Epithelial cell of esophagus (primary cell): ENCODE measurements at regions not wholly inside any gene's neighbourhood (a gene's known extent, or its start where the extent isn't known, plus 50 kb on each side); places are given as distances from the start of the nearest gene placed in this dataset.

Experiments used
- DNase-seq: peaks from one replicate; pipeline ENCODE4 v3.0.0; 2010; ENCODE audit warnings: low read depth
- H3K4me3 ChIP-seq: 2 replicates; pipeline ENCODE4 v1.5.1; 2011; ENCODE audit warnings: mild to moderate bottlenecking, low read length, control low read depth
- TF ChIP-seq, protein P1 (sequence below): IDR thresholded peaks from 2 replicates; pipeline ENCODE4 v1.5.1; 2011; ENCODE audit warnings: low read depth, mild to moderate bottlenecking, low read length, control low read depth, inconsistent platforms; ENCODE audit not compliant: insufficient read depth; ENCODE audit errors: missing control alignments

DNA sequence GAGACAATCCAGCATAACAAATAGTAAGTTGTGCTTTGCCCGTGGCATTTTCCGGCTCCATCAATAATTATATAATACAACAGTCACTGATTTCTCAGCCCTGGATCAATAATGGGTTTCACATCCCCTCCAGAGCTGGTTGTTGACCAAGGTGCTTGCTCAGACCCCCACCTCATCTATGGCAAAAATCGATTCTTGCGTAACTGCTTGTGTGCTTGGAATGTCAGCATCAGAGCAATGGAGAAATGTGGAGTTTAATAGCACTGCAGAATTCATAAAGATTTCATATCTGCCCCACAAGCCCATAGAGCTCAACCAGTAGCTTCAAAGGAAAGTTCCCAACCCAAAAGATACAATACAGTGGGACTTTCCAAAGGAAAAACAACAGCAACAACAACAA is 1098.5 kb downstream of the IGSF11 start:
- TF ChIP-seq, protein P1, sequence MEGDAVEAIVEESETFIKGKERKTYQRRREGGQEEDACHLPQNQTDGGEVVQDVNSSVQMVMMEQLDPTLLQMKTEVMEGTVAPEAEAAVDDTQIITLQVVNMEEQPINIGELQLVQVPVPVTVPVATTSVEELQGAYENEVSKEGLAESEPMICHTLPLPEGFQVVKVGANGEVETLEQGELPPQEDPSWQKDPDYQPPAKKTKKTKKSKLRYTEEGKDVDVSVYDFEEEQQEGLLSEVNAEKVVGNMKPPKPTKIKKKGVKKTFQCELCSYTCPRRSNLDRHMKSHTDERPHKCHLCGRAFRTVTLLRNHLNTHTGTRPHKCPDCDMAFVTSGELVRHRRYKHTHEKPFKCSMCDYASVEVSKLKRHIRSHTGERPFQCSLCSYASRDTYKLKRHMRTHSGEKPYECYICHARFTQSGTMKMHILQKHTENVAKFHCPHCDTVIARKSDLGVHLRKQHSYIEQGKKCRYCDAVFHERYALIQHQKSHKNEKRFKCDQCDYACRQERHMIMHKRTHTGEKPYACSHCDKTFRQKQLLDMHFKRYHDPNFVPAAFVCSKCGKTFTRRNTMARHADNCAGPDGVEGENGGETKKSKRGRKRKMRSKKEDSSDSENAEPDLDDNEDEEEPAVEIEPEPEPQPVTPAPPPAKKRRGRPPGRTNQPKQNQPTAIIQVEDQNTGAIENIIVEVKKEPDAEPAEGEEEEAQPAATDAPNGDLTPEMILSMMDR: no peak
- DNase-seq: no peak
- no peak overlapping the region for H3K4me3 ChIP-seq

DNA sequence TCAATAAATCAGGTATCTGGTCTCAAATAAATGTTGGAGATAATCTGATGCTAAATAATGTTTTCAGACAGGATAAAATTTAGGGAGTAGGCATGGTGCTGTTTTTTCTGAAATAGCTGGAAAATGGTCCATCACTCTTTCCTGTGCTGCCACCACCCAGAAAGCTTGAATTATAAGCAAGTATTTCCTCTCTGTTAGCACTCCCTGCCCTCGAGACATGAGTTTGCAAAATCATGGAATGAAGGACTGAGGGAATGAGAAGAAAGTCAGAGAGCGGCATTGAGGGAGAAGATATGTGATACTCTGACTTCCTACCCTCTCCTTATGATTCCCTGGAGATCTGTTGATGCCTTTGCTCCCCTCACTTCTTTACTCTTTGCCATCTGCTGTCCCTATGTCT is 1095.7 kb downstream of the IGSF11 start:
- DNase-seq: no peak
- no peak overlapping the region for H3K4me3 ChIP-seq
- TF ChIP-seq, protein P1: no peak

DNA sequence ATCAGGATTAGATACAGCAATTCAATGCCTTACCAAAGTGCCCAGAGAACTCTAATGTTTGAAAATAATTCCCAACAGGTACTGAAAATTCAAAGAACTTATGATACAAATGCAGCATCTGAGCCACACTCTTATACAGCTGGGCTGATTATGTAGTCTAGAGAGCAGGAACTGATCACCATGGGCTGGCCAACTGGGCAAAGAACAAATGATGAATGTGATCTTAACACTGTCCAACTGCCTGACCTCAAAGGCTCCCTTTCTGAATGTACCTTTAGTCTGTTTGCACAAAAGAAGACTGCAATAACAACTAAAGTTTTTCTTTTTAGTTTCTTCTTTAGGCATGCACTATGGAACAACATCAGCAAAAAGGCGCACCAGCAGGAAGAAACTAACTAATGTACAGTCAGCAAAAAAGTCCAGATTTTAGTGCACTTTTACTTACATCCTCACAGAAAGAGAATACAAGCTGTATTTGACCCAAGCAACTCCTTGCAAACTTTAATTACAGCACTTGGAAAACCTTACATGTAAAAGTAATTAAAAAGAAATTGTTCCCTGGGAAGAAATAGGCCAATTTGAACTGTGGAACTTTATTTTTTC is 1095.1 kb downstream of the IGSF11 start:
- TF ChIP-seq, protein P1: no peak
- H3K4me3 ChIP-seq: no peak overlapping the region
- no peak for DNase-seq

DNA sequence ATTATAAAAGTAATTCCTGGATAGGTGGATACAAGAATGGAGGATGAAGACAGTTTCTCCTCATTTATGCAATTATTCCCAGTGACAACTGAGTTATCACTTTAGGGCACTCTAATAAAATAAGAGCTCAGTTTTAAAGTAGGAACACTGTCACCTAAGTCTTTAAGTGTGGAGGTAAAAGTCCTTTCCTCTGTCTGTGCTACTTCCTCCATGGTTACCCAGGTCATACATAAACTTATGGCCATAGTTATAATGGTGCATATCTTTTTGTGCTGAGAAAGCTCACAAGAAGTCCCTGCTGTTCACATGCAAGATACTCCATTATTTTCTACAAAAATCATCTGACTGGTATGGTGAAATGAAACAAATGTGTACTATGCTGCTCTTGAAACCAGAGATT is 1093.6 kb downstream of the IGSF11 start:
- TF ChIP-seq, protein P1: no peak
- no peak for DNase-seq
- H3K4me3 ChIP-seq: no peak overlapping the region

DNA sequence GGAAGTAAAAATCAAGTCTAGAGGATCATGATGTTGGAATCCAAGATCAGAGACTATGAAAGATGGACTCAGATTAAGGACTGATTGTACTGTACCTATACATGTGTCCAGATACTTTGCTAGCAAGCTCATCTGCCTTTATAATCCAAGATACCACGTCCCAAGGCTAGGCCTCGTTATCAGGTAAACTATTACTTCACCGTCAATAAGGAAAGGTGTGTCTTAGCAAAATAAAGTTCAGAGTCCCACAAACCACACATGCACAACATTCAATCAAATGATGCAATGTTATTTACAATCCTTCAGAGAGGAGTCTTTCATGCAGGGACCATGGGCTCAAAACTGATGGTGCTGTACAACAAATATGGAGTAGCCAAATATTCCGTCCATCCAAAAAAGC is 1092.9 kb downstream of the IGSF11 start:
- TF ChIP-seq, protein P1: no peak
- no peak overlapping the region for H3K4me3 ChIP-seq
- no peak for DNase-seq

DNA sequence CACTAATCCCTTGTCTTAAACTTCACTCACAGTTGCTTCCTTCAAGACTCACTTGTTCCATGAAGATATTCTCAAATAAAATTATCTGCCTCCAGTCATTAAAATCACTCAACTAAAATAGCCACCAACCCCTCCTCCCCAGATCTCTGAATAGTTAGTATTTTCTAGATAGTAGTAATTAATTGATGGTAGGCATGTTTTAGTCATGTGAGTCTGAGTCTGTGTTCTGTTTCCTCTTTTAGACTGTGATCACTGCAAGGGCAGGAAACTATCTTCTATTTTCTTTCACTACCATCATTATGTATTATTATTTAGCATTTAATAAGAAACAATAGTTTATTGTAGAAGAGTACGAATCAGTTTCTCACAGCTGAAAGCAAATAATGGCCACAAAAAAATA is 1080.5 kb downstream of the IGSF11 start:
- DNase-seq: no peak
- TF ChIP-seq, protein P1: no peak
- H3K4me3 ChIP-seq: no peak overlapping the region

DNA sequence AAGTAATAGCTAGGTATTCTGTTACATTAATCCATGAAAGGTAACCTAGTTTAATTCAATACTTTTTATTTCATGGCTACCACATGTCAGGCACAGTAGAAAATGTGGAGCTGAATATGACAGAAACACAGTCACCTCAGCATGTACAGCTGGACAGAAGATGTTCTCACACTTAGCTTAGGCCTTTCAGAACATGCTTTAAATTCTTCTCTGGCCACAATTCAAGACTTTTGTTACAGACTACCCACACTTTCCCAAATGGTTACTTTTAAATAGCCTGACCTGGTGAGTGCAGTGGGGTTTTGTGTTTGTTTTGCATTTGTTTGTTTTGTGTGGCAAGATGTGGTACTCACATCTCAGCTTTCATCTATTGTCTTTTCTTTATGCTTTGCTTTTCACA is 1079.5 kb downstream of the IGSF11 start:
- TF ChIP-seq, protein P1: no peak
- no peak for DNase-seq
- H3K4me3 ChIP-seq: no peak overlapping the region
